GM21737 (cell line): ENCODE measurements at regions not wholly inside any gene's neighbourhood (a gene's known extent, or its start where the extent isn't known, plus 50 kb on each side); places are given as distances from the start of the nearest gene placed in this dataset.
"Not testable (repeated sequence)": the region's sequence is repeated elsewhere in the genome, so short reads cannot be mapped to it uniquely, and the experiment has no call there.

Source experiments
- ATAC-seq: cut with Tn5 transposase; IDR thresholded peaks from one replicate; pipeline ENCODE4 v1.9.1; 2021; ENCODE audit warnings: mild to moderate bottlenecking, moderate library complexity; ENCODE audit not compliant: unreplicated experiment

GRCh38 chr7:16098058-16098457, 323.3 kb downstream of the CRPPA start:
- ATAC-seq = no peak

- ATAC-seq = no peak
Observed at GRCh38 chr7:16095171-16095950, 326.0 kb downstream of the CRPPA start.

- no peak for ATAC-seq
Observed at GRCh38 chr7:16094651-16095050, 326.7 kb downstream of the CRPPA start.

- no peak for ATAC-seq
Observed at GRCh38 chr7:16092711-16093110, 328.6 kb downstream of the CRPPA start.

- no peak for ATAC-seq
Observed at GRCh38 chr7:16091701-16092310, 329.5 kb downstream of the CRPPA start.

- no peak for ATAC-seq
Observed at GRCh38 chr7:16089801-16090200, 331.5 kb downstream of the CRPPA start.

- ATAC-seq = no peak
Observed at GRCh38 chr7:16089191-16089590, 332.1 kb downstream of the CRPPA start.

- ATAC-seq = no peak
Observed at GRCh38 chr7:16086743-16087142, 334.6 kb downstream of the CRPPA start.

- ATAC-seq = not testable (repeated sequence)
Observed at GRCh38 chr7:16085780-16086179, 335.6 kb downstream of the CRPPA start.

GRCh38 chr7:16084875-16085274, 336.5 kb downstream of the CRPPA start:
- ATAC-seq = no peak

GRCh38 chr7:16084370-16084769, 337.0 kb downstream of the CRPPA start:
- no peak for ATAC-seq

- ATAC-seq = no peak
Observed at GRCh38 chr7:16083931-16084330, 337.4 kb downstream of the CRPPA start.

- ATAC-seq = no peak
Observed at GRCh38 chr7:16080131-16080530, 341.2 kb downstream of the CRPPA start.

- no peak for ATAC-seq
Observed at GRCh38 chr7:16079723-16080122, 341.6 kb downstream of the CRPPA start.

- no peak for ATAC-seq
Observed at GRCh38 chr7:16078076-16078952, 343.0 kb downstream of the CRPPA start.

- ATAC-seq = no peak
Observed at GRCh38 chr7:16071246-16071857, 350.0 kb downstream of the CRPPA start.

GRCh38 chr7:16070806-16071205, 350.5 kb downstream of the CRPPA start:
- no peak for ATAC-seq

GRCh38 chr7:16069998-16070397, 351.3 kb downstream of the CRPPA start:
- no peak for ATAC-seq

GRCh38 chr7:16068183-16068582, 353.2 kb downstream of the CRPPA start:
- ATAC-seq = no peak

- no peak for ATAC-seq
Observed at GRCh38 chr7:16067711-16068110, 353.6 kb downstream of the CRPPA start.

GRCh38 chr7:16066805-16067459, 354.4 kb downstream of the CRPPA start:
- no peak for ATAC-seq
